HG03432 (cell line): ENCODE measurements at regions not wholly inside any gene's neighbourhood (a gene's known extent, or its start where the extent isn't known, plus 50 kb on each side); places are given as distances from the start of the nearest gene placed in this dataset.

ENCODE experiments used
- ATAC-seq: cut with Tn5 transposase; IDR thresholded peaks from one replicate; pipeline ENCODE4 v1.9.1; 2021; ENCODE audit warnings: mild to moderate bottlenecking, moderate library complexity; ENCODE audit not compliant: unreplicated experiment

GRCh38 chr20:24378661-24379483 is 90.6 kb upstream of the SYNDIG1 start:
- no peak for ATAC-seq

GRCh38 chr20:24376311-24377099 is 92.9 kb upstream of the SYNDIG1 start:
- ATAC-seq, result no peak

DNA sequence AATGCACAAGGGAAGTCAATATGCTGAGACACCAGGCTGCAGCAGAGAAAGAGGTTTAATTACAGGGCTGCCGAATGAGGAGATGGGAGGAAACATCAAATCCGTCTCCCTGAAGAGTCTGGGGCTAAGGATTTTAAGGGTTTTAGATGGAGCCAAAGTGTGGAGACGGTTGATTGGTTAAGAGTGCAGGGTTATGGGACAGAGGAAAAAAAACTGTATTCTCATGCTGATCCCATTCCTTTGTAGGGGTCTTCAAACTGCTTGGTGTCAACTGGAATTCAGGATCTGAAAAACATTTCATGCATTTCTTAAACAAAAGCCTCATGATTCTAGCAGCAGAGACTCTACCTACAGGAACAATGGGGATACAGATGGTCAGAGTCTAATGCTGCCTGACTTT is 96.1 kb upstream of the SYNDIG1 start:
- ATAC-seq, result no peak

GRCh38 chr20:24370911-24371695 is 98.3 kb upstream of the SYNDIG1 start:
- ATAC-seq, result no peak

- ATAC-seq, result no peak
Measured at GRCh38 chr20:24370249-24370648, 99.2 kb upstream of the SYNDIG1 start.

- no peak for ATAC-seq
Measured at GRCh38 chr20:24368253-24368652, 101.2 kb upstream of the SYNDIG1 start.

DNA sequence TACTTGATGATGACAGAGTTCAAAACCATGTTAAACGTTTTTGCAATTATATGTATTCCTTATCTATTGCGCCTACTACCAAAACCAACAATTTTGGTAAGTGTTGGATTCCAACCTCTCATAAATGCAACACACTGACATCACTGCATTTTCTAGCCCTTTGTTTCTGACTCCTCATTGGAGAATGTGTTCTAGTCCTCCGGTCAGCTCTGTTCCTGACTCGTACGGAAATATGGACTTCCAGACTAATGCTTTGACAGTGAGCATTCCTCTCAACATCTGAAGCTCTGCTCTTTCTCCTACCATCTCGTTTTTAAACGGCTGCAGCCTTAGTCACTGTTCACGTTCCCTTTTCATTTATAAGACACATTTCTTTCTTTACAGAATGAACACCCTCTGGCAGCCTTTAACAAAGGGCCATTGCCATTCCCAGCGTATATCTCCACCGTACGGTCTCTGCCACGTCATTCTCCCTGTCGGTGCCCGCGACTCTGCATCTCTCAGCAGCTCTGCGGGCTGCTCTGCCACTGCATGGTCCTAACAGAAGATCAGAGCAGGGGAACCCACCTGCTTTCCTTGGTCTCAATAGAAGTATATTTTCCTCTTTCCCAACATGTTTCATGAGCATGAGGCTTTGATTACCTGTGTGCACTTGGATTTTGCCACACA is 103.0 kb upstream of the SYNDIG1 start:
- no peak for ATAC-seq

GRCh38 chr20:24365670-24366069 is 103.8 kb upstream of the SYNDIG1 start:
- ATAC-seq, result no peak

GRCh38 chr20:24364482-24364881 is 104.9 kb upstream of the SYNDIG1 start:
- ATAC-seq, result no peak

GRCh38 chr20:24363031-24363430 is 106.4 kb upstream of the SYNDIG1 start:
- no peak for ATAC-seq

GRCh38 chr20:24362080-24362479 is 107.3 kb upstream of the SYNDIG1 start:
- no peak for ATAC-seq

- no peak for ATAC-seq
Measured at GRCh38 chr20:24361541-24361940, 107.9 kb upstream of the SYNDIG1 start.

GRCh38 chr20:24360531-24360930 is 108.9 kb upstream of the SYNDIG1 start:
- ATAC-seq, result no peak

GRCh38 chr20:24359321-24360027 is 110.0 kb upstream of the SYNDIG1 start:
- ATAC-seq, result no peak

DNA sequence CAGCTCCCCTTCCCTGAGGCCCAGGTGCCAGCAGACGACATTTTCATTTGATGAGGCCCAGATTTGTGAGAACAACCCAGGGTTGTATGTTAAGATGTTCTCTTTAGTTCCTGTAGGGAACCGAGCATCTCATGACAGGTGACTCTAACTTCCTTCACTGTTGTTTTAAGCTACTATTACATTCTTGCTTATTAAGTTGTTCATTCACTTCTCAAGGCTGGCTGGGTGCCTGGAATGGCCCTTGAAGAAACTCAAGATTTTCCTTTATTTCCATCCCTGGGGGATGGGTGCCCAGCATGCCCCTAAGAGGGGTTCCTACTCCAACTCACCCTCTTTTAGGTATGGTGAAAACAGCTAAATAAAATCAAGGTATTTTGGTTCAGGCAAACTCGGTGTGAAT is 111.5 kb upstream of the SYNDIG1 start:
- ATAC-seq, result no peak

DNA sequence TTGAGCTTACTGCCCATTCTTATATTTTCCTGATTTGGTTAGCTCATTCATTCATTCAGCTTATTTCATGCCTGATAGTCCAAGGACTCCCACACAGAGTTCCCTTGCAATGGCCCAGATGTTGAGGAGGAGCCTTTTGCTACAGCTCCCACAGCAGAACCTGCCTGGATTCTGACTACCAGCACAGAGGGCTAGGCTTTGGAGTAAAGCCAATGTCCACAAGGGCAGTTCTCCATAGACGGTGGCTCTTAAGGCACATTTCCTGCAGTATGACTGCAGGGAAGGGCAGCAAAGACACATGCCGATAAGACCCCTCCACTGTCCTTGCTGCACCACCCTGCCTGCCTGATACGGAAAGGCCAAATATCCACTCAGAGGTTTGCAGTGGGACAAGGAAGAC is 112.3 kb upstream of the SYNDIG1 start:
- no peak for ATAC-seq

DNA sequence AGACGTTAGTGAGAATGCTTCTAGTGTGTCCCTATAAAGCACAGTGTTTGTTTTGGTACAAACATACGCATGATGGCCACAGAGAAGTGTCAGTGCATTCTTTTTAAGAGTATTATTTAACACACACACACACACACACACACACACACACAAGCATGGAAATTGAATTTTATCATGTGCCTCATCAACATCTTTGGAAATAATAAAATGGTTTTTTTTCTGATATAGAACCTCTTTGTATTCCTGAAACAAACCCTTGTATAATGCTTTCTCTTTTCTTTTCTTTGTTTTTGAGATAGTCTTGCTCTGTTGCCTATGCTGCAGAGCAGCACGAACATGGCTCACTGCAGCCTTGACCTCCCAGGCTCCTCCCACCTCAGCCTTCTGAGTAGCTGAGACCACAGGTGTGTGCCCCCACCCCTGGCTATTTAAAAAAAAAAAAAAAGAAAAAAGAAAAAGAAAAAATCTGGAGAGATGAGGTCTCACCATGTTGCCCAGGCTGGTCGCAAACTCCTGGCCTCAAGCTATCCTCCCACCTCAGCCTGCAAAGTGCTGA is 116.2 kb upstream of the SYNDIG1 start:
- no peak for ATAC-seq

DNA sequence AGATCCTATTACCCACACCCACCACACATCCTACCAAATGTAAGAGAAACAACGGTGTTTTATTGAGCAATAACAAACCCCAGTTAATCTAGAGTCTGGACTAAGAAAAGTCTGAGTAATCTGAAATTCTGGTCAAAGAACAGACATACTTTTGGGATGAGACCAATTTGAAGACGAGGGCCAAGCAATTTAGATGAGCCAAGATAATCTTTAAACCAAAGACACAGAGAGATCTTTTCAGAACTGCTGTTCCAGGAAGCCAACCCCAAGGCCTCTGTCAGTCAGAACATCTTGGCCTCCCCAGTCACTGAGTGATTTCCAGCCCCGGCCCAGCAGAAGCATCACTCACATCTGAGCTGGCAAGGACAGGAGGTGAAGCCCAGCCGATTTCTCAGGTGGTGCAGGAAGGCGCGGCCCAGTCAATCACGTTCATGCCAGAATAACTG is 118.5 kb upstream of the SYNDIG1 start:
- no peak for ATAC-seq

- no peak for ATAC-seq
Measured at GRCh38 chr20:24341781-24342180, 127.6 kb upstream of the SYNDIG1 start.

DNA sequence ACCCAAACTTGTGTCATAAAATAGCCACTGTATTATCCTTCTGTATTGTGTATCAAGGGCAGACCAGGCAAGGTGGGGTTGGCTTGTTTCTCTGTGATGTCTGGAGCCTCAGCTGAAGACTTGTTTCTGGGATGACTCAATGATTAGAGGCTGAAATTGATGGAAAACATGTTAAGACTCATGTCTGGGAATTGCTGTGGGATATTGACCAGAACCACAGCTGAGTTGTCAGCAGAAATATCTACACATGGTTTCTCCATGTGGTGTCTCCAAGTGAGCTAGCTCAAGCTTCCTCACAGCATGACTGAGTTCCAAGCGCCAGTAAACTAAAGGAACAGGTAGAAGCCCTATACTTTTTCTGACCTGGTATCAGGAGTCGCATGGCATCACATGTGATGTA is 128.5 kb upstream of the SYNDIG1 start:
- no peak for ATAC-seq
